ENCODE measurements at regions not wholly inside any gene's neighbourhood (a gene's known extent, or its start where the extent isn't known, plus 50 kb on each side); places are given as distances from the start of the nearest gene placed in this dataset.
"Not testable (repeated sequence)": the region's sequence is repeated elsewhere in the genome, so short reads cannot be mapped to it uniquely, and the experiment has no call there.

DNA sequence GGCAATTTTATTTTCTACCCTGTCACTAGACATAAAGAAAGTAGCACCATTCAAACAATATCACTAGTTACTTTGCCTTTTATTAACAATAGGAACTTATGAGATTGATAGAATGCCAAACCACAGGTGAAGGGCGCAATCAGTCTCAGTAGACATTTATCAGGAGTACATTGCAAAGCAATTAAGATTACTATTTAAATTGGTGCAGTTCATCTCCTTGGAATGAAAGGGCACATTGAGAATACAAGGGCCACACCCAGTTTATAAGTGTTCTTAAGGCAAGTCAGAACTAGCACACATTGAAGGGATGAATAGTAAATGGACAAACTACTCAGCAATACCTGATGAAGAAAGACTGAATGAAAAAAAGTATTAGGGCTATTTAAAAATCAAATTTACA, 601.4 kb downstream of the C12orf50 start:
- H3K9me3 ChIP-seq (ENCODE audit: control insufficient read depth, insufficient read depth, low read length) = peaks cover 13% of the 10 kb centered on the region
- H3K9ac ChIP-seq (ENCODE audit: low read depth, low read length) = no peak overlapping the region
- no peaks in the 10 kb centered on the region for H3K27me3 ChIP-seq (ENCODE audit: control insufficient read depth, insufficient read depth, low read length)
- H3K27ac ChIP-seq (ENCODE audit: low read depth, low read length) = no peak overlapping the region
- no peak overlapping the region for H3K4me3 ChIP-seq (ENCODE audit: low read depth, low read length)
- H3K36me3 ChIP-seq (ENCODE audit: control insufficient read depth, insufficient read depth, low read length) = no peaks in the 10 kb centered on the region
- no peaks in the 10 kb centered on the region for H3K4me1 ChIP-seq (ENCODE audit: control insufficient read depth, insufficient read depth, low read length)

DNA sequence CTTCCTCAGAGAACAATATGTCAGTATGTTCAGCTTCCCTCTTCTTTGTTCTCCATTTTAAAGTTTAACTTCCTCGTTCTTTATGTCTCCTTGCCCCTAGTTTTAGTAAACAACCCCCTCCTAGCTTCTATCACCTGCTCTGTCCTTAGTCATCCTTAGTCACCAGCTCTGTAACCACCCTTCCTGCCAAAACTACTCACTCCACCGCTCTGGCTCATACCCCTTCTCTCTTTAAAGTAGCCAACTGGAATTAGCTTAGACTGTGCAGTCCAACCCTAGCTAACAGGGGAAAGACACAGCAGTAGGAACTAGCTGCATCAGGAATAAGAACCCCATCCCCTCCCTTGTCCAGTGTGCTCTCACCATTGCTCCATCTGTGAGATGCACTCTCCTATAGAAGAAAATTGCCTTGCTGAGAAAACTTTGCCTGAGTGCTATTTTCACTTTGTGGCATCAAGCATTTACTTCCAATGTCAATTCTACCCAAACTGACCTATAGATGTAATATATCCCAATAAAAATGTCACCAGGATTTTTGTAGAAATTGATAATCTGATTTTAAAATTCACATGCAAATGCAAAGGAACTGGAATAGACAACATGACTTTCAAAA, 603.2 kb downstream of the C12orf50 start:
- no peak overlapping the region for H3K27ac ChIP-seq (ENCODE audit: low read depth, low read length)
- H3K9ac ChIP-seq (ENCODE audit: low read depth, low read length) = no peak overlapping the region
- H3K27me3 ChIP-seq (ENCODE audit: control insufficient read depth, insufficient read depth, low read length) = no peaks in the 10 kb centered on the region
- H3K9me3 ChIP-seq (ENCODE audit: control insufficient read depth, insufficient read depth, low read length) = peaks cover 17% of the 10 kb centered on the region
- no peak overlapping the region; the same call in 1 of the 2 replicates for H3K4me3 ChIP-seq (ENCODE audit: low read depth, low read length)
- no peaks in the 10 kb centered on the region for H3K4me1 ChIP-seq (ENCODE audit: control insufficient read depth, insufficient read depth, low read length)
- H3K36me3 ChIP-seq (ENCODE audit: control insufficient read depth, insufficient read depth, low read length) = no peaks in the 10 kb centered on the region

DNA sequence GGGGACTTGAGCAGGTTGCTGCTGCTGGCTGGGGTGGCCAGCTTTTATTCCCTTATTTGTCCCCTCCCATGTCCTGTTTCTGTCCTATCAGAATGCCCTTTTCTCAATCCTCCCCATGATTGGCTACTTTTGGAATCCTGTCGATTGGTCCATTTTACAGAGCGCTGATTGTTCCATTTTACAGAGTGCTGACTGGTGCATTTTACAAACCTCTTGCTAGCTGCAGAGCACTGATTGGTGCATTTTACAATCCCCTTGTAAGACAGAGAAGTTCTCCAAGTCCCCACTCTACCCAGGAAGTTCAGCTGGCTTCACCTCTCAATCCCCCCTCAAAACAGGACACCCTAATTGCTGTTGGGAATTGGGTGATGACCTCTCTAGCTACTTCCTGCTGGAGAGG, 608.0 kb downstream of the C12orf50 start:
- H3K36me3 ChIP-seq (ENCODE audit: control insufficient read depth, insufficient read depth, low read length); H3K9ac ChIP-seq (ENCODE audit: low read depth, low read length); H3K27me3 ChIP-seq (ENCODE audit: control insufficient read depth, insufficient read depth, low read length); H3K4me3 ChIP-seq (ENCODE audit: low read depth, low read length); H3K27ac ChIP-seq (ENCODE audit: low read depth, low read length); H3K9me3 ChIP-seq (ENCODE audit: control insufficient read depth, insufficient read depth, low read length); H3K4me1 ChIP-seq (ENCODE audit: control insufficient read depth, insufficient read depth, low read length): not testable (repeated sequence)

DNA sequence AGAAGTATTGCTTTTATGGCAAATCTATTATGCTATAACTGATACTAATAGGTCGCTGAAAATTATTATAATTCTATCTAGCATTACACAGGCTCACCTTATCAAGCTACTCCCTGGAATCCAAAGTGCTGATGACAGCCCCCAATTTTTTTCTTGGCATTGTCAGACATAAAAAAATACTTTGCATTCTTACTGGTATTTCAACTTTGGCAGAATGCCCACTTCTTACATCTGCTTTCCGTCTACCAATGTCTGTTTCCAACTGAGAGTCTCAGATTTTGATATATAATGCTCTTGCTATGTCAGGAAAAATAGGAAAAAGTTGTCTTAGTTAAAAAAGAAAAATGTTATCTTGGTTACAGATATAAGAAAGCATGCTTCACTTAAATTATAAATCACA, 615.4 kb downstream of the C12orf50 start:
- no peaks in the 10 kb centered on the region for H3K9me3 ChIP-seq (ENCODE audit: control insufficient read depth, insufficient read depth, low read length)
- H3K36me3 ChIP-seq (ENCODE audit: control insufficient read depth, insufficient read depth, low read length) = no peaks in the 10 kb centered on the region
- no peak overlapping the region for H3K27ac ChIP-seq (ENCODE audit: low read depth, low read length)

DNA sequence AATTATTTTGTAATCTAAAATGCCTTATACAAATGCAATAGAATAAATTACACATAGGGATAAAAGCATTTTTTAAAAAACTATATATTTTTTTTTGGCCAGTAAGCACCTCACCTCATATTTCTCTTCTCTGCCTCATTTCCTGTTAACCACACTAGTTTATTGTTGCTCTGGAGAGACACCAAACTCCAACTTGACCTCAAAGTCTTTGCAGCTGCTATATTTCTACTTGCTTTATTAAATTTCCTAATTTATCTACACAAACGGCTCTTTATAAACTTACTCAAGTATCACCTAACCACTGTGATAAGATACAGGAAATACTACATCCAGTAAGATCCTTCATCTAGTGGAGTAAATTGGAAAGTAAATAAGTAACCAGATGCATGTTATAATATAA, 622.3 kb downstream of the C12orf50 start:
- Histone ChIP-seq H3K27ac (ENCODE audit: low read depth, low read length) (no peak overlapping the region), H3K36me3 (ENCODE audit: control insufficient read depth, insufficient read depth, low read length) (no peaks in the 10 kb centered on the region), H3K27me3 (ENCODE audit: control insufficient read depth, insufficient read depth, low read length) (no peaks in the 10 kb centered on the region), H3K4me3 (ENCODE audit: low read depth, low read length) (no peak overlapping the region), H3K9me3 (ENCODE audit: control insufficient read depth, insufficient read depth, low read length) (no peaks in the 10 kb centered on the region), H3K4me1 (ENCODE audit: control insufficient read depth, insufficient read depth, low read length) (no peaks in the 10 kb centered on the region), H3K9ac (ENCODE audit: low read depth, low read length) (no peak overlapping the region)

More for the DNA sequence above, 615.4 kb downstream of the C12orf50 start:
- Histone ChIP-seq H3K27me3 (ENCODE audit: control insufficient read depth, insufficient read depth, low read length) (no peaks in the 10 kb centered on the region), H3K4me1 (ENCODE audit: control insufficient read depth, insufficient read depth, low read length) (no peaks in the 10 kb centered on the region), H3K4me3 (ENCODE audit: low read depth, low read length) (no peak overlapping the region), H3K9ac (ENCODE audit: low read depth, low read length) (no peak overlapping the region)

DNA sequence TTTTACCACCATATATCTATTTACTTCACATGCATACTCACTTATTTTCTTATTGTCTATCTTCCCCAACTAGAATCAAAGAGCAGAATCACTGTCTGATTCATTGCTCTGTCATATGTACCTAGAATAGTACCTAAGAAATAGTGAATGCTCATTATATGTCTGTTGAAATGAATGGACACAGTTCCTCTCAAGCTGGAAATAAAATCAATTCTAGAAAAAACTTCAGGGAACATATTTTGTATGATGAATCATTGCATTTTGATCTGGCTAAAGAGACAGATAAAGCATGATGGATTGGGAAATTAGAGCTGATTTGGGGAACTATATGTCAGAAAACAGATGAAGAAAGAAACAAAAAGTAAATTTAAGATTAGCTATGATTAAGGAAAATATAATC, 623.3 kb downstream of the C12orf50 start:
- Histone ChIP-seq H3K27ac (ENCODE audit: low read depth, low read length) (no peak overlapping the region), H3K4me1 (ENCODE audit: control insufficient read depth, insufficient read depth, low read length) (no peaks in the 10 kb centered on the region), H3K9ac (ENCODE audit: low read depth, low read length) (no peak overlapping the region), H3K4me3 (ENCODE audit: low read depth, low read length) (no peak overlapping the region), H3K27me3 (ENCODE audit: control insufficient read depth, insufficient read depth, low read length) (no peaks in the 10 kb centered on the region), H3K9me3 (ENCODE audit: control insufficient read depth, insufficient read depth, low read length) (no peaks in the 10 kb centered on the region), H3K36me3 (ENCODE audit: control insufficient read depth, insufficient read depth, low read length) (no peaks in the 10 kb centered on the region)

DNA sequence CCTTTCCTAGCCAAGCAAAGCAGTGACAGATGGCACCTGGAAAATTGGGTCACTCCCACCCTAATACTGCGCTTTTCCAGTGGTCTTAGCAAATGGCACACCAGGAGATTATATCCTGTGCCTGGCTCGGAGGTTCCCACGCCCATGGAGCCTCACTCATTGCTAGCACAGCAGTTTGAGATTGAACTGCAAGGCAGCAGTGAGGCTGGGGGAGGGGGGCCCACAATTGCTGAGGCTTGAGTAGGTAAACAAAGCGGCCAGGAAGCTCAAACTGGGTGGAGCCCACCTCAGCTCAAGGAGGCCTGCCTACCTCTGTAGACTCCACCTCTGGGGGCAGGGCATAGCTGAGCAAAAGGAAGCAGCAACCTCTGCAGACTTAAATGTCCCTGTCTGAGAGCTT, 635.0 kb downstream of the C12orf50 start:
- peaks cover 15% of the 10 kb centered on the region for H3K9me3 ChIP-seq (ENCODE audit: control insufficient read depth, insufficient read depth, low read length)
- H3K9ac ChIP-seq (ENCODE audit: low read depth, low read length); H3K27me3 ChIP-seq (ENCODE audit: control insufficient read depth, insufficient read depth, low read length); H3K4me3 ChIP-seq (ENCODE audit: low read depth, low read length); H3K27ac ChIP-seq (ENCODE audit: low read depth, low read length); H3K36me3 ChIP-seq (ENCODE audit: control insufficient read depth, insufficient read depth, low read length); H3K4me1 ChIP-seq (ENCODE audit: control insufficient read depth, insufficient read depth, low read length): not testable (repeated sequence)

DNA sequence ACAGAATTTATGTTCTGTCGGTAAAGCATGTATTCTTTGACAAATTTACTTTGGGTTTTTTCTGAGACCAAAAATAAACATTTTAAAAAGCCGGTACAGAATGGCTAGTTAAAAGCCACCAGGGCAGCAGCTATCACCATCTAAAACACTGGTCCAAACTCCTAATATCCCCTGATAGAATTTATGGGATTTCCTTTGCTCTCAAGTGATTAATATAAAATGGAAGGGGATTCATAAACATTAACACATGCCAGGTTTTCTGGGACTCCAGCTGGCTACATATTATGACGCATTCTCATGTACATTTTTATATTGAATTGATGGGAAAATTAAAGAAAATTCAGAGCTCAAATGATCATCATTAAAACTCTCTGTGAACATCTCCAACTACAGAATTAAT, 640.8 kb downstream of the C12orf50 start:
- H3K4me1 ChIP-seq (ENCODE audit: control insufficient read depth, insufficient read depth, low read length) = peaks cover 14% of the 10 kb centered on the region
- no peak overlapping the region for H3K9ac ChIP-seq (ENCODE audit: low read depth, low read length)
- H3K4me3 ChIP-seq (ENCODE audit: low read depth, low read length) = no peak overlapping the region
- peaks cover 4% of the 10 kb centered on the region; the same call in 1 of the 2 replicates for H3K9me3 ChIP-seq (ENCODE audit: control insufficient read depth, insufficient read depth, low read length)
- H3K27me3 ChIP-seq (ENCODE audit: control insufficient read depth, insufficient read depth, low read length) = no peaks in the 10 kb centered on the region
- H3K36me3 ChIP-seq (ENCODE audit: control insufficient read depth, insufficient read depth, low read length) = no peaks in the 10 kb centered on the region
- no peak overlapping the region for H3K27ac ChIP-seq (ENCODE audit: low read depth, low read length)

DNA sequence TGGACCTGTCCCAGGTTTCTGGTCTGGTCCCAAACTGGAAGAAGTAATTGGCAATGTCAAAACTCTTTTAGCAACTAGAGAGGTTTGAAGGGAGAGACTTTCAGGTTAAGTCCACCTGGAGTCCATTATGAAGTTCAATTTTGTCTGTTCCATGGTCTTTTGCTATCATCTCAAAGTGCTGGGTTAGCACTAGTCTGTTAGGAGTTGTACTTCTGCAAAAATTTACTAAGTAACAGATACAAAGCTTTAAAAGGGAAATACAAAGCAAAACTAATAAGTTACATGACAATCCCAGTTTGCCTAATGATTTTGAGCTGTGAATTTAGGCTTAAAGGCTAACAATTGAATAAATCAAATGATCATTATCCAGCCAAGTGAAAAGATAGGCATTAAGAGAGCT, 643.9 kb downstream of the C12orf50 start:
- no peak overlapping the region for H3K4me3 ChIP-seq (ENCODE audit: low read depth, low read length)
- H3K36me3 ChIP-seq (ENCODE audit: control insufficient read depth, insufficient read depth, low read length) = no peaks in the 10 kb centered on the region
- no peak overlapping the region for H3K27ac ChIP-seq (ENCODE audit: low read depth, low read length)
- H3K9ac ChIP-seq (ENCODE audit: low read depth, low read length) = no peak overlapping the region
- H3K27me3 ChIP-seq (ENCODE audit: control insufficient read depth, insufficient read depth, low read length) = no peaks in the 10 kb centered on the region
- no peaks in the 10 kb centered on the region for H3K9me3 ChIP-seq (ENCODE audit: control insufficient read depth, insufficient read depth, low read length)
- H3K4me1 ChIP-seq (ENCODE audit: control insufficient read depth, insufficient read depth, low read length) = peaks cover 18% of the 10 kb centered on the region

DNA sequence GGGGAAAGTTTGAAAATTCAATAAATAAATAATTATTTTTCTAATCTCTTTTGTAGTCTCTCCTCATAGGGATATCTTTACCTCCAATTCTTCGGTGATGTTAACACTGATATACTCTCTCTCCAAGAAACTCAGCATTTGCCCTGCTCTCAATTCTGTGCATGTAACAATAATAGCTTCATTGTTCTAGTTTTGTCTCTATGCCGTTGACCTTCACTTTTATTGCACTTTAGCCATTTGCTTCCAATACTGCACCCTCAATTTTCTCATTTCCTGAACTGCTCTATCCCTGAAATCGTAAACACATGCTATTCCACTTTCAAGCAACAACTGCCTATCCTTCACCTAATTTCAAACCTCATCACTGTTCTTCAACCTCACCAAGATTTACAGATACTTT, 645.0 kb downstream of the C12orf50 start:
- Histone ChIP-seq H3K4me3 (ENCODE audit: low read depth, low read length) (no peak overlapping the region), H3K9me3 (ENCODE audit: control insufficient read depth, insufficient read depth, low read length) (no peaks in the 10 kb centered on the region), H3K36me3 (ENCODE audit: control insufficient read depth, insufficient read depth, low read length) (no peaks in the 10 kb centered on the region), H3K4me1 (ENCODE audit: control insufficient read depth, insufficient read depth, low read length) (peaks cover 18% of the 10 kb centered on the region), H3K27ac (ENCODE audit: low read depth, low read length) (no peak overlapping the region), H3K9ac (ENCODE audit: low read depth, low read length) (no peak overlapping the region), H3K27me3 (ENCODE audit: control insufficient read depth, insufficient read depth, low read length) (no peaks in the 10 kb centered on the region)

DNA sequence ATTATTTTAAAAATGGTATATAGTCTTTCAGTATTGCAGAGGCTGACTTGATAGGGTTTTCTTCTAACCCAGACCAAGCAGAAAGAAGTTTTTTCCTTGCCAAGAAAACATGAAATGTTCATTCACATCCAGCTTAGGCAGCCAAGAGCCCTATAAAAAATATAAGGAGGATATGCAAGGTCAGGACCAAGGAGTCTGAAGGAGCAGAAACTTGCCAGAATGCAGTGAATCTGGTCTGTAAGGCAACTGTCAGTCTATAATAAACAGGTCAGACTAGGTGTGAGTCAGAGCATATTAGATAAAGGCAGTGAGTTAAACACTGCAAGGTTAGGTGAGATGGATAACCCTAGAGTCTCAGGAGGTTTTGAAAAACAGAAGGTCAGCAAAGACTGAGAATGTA, 645.5 kb downstream of the C12orf50 start:
- Histone ChIP-seq H3K4me1 (ENCODE audit: control insufficient read depth, insufficient read depth, low read length) (peaks cover 18% of the 10 kb centered on the region), H3K4me3 (ENCODE audit: low read depth, low read length) (no peak overlapping the region), H3K9me3 (ENCODE audit: control insufficient read depth, insufficient read depth, low read length) (no peaks in the 10 kb centered on the region), H3K27ac (ENCODE audit: low read depth, low read length) (no peak overlapping the region), H3K27me3 (ENCODE audit: control insufficient read depth, insufficient read depth, low read length) (no peaks in the 10 kb centered on the region), H3K9ac (ENCODE audit: low read depth, low read length) (no peak overlapping the region), H3K36me3 (ENCODE audit: control insufficient read depth, insufficient read depth, low read length) (no peaks in the 10 kb centered on the region)
